Activated CD4-positive, alpha-beta T cell treated with anti-CD3 and anti-CD28 coated beads, Interleukin-2, amount 50 U/mL, for 16 hours (primary cell): ENCODE measurements at regions not wholly inside any gene's neighbourhood (a gene's known extent, or its start where the extent isn't known, plus 50 kb on each side); places are given as distances from the start of the nearest gene placed in this dataset.
A peak's percentile ranks its signal among the peaks of the same experiment; 100 is the strongest.

Source experiments
- DNase-seq: peaks from one replicate; pipeline ENCODE4 v3.0.0-alpha.2; 2020

DNA sequence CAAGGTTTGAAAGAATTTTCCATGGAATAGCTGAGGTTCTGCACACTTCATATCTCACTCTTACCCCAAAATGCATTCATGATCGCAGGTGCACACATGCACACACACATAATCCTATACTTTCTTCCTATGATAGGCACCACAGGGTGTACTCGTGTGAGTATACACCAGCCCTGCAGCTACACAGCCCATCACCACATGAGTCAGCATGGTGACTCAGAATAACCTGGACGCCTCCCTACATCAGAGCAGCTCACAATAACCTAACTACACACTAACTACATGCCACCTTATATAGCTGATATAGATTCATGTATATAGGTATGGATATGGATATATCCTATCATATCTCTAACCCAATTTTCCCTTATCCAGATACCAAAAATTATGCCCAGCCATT is 850.2 kb upstream of the TMEM132C start:
- DNase-seq = peak; percentile 1

DNA sequence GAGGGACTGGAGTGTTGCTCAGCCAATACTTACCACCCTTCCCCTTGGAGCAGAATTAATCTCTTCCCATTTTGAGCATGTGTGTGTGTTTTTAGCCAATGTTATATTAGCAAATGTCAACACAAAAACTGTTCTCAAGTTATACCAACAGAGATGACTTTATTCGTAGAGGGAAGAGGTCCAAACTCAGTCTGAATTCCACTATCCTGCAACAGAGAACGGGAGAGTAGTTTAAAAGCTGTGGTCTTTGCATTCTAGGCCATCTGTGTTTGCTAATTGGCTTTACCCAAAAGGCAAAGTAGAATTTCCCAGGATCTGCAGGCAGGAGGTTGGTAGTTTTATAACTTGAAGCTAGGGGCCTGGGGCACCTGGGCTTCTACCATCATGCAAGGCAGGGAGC is 847.9 kb upstream of the TMEM132C start:
- DNase-seq = no peak

DNA sequence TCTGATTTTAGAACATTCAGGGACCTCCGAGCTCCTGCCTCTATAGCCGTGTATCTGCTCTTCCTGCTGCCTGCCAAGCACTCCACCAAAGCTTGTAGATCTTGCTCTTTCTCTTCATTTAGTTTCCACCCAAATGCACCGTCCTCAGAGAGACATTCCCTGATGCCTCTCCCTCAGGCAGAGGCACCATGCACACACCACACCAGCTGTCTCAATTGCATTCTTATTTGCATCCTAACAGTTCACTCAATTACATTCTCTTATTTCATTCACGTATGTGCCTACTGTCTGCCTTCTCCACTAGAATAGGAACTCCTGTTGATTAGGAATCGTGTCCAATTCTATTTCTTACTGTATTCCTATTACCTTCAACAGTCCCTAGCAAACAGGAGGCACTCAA is 845.4 kb upstream of the TMEM132C start:
- no peak for DNase-seq

- no peak for DNase-seq
Measured at GRCh38 chr12:127422935-127423566, 843.9 kb upstream of the TMEM132C start.

DNA sequence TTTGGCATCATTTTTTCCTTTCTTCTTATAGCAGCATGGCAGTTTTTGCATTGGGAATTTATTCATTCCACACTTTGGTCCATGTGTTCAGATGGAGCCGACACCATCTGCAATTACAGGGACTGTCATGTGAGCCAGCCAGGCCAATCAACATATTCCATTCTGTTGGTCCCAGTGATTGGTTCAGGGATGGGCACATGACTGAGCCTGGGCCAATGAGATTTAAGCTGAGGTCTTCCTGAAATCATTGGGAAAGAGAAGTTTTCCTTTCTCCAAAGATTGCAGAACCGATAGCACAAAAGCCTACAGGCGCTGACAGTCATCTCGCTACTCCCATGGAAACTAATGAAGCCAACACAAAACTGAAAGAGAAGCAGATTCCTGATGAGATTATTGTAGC is 841.5 kb upstream of the TMEM132C start:
- DNase-seq = no peak

GRCh38 chr12:127428420-127428819 is 838.5 kb upstream of the TMEM132C start:
- DNase-seq = no peak

DNA sequence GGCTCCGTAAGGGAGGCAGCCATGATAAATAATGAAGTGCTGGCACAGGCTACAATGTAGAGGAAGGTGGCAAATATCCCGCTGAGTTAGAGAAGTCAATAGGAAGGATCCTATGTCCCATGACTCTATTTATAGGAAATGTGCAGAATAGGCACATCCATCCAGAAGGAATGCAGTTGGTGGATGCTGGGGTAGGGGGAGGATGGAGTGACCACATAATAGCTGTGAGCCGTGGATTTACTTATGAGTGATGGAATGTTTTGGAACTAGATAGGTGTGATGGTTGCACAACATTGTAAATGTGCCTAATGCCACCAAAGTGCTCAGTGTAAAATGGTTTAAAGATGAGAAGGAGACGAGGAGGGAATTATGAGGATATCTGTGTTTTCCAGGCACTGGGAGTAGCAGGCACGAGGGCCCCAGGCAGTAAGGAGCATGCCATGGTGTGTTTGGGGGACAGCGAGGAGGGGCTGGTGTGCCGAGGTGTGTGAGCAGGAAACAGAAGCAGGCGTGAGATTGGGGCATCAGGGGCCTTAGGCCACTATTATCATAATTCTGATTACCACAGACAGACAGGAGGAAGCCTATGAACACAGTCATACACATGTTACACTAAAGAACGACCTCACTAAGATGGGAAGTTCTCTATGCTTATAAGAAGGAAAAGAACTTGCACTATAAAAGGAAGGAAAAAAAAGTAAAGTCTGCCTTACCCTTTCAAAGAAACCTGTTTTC is 837.3 kb upstream of the TMEM132C start:
- DNase-seq = no peak

- no peak for DNase-seq
Measured at GRCh38 chr12:127430401-127430800, 836.6 kb upstream of the TMEM132C start.

GRCh38 chr12:127431177-127431576 is 835.8 kb upstream of the TMEM132C start:
- no peak for DNase-seq

GRCh38 chr12:127431594-127431993 is 835.4 kb upstream of the TMEM132C start:
- no peak for DNase-seq

- no peak for DNase-seq
Measured at GRCh38 chr12:127435439-127435838, 831.5 kb upstream of the TMEM132C start.

- DNase-seq = no peak
Measured at GRCh38 chr12:127438512-127439244, 828.3 kb upstream of the TMEM132C start.

DNA sequence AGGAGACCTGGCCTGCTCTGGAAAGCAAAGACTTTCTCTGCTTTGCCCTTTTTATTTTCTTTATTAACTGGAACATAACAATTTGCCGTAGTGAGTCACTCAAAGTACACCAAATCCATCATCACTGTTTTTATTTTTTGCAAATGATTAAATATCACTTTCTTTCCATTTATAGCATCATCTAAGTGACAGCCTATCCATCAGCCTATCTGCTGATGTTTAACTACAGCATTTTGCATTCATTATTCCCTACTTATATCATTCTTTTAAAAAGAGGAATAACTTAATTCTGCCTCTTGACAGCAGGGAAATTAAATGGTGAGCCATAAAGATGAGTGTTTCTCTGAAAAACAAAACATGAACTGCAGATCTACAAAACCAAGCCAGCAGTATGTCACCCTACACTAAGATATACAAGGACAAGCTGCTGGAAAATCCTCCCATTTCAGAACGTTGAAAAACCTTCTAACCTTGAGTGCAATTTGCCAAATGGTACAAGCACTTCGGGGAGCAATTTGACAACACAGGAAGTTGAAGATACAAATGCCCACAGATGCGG is 821.3 kb upstream of the TMEM132C start:
- DNase-seq = no peak

- no peak for DNase-seq
Measured at GRCh38 chr12:127448906-127449305, 818.1 kb upstream of the TMEM132C start.

DNA sequence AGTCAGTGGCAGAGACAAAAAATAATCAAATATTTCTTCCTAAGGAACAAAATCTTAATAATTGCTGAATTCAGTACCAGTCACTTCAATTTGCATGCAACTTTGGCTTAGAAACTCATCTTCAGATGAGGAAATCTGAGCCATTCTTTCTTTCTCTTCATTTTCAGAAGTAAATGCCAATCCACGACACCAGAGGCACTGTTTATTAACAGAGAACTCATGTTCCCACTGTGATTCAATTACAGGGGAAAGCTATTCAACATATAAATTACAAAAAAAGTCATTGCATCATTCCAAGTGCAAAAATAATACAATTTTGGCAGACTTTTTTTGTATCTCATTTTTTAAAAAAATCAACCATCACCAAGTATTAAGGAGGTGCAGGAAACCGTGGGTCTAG is 816.1 kb upstream of the TMEM132C start:
- no peak for DNase-seq

DNA sequence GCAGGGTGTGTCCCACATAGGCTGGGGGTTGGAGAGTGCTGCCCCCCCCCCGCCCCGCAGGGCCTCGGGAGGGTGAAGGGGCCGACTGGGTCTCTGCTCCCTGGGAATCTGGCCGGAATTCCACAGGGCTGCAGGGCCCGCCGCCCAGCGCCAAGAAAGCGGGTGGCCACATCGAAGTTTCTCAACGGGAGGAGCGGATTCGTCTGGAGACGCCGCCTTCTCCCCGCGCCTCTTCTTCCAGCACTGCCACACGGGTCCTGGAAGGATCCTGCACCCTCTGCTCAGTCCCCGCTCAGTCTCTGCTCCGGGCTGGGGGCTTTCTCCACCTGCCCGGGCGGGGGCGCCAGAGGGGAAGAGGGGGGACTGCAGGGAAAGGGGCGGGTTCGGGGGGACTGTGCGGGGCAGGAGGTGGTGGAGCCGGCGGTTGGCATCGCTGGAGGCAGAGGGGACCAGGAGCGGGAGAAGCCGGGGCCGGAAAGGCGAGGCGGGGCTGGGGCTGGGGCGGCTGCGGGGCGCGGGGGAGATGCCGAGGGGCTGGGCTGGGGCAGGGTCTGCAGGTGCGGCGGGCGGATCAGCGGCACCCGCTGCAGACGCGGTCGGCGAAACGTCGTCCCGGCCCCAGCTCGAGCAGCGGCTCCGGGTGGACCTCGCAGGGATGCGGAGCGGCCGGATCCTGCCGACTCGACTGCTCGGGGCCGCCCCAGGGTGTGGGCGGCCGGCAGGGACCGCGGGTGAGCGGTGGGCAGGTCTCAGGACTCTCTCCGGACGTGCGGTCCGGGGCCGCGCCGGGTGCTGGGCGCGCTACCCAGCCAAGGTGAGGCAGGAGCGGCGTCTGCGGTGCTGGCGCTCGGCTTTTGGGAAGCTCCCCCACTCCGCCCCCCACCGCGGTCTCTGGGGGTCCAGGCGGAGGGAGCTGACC is 811.4 kb upstream of the TMEM132C start:
- no peak for DNase-seq

DNA sequence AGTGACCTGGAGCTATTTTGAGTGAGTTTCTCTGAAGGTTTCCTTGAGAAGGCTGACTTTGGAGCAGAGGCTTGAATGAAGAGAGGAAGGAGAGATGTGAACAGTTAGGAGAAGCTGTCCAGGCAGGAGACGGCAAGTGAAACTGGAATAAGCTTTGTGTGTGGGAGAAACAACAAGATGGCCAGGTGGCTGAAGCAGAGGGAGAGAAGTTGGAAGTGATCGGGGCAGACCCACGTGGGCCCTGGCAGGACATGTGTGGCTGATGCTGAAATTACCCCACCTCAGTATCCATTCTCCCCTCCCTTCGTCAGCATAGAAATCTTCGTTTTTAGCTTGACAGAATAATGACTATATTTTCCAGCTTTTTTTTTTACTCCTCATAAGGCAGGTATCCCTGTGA is 809.2 kb upstream of the TMEM132C start:
- no peak for DNase-seq

DNA sequence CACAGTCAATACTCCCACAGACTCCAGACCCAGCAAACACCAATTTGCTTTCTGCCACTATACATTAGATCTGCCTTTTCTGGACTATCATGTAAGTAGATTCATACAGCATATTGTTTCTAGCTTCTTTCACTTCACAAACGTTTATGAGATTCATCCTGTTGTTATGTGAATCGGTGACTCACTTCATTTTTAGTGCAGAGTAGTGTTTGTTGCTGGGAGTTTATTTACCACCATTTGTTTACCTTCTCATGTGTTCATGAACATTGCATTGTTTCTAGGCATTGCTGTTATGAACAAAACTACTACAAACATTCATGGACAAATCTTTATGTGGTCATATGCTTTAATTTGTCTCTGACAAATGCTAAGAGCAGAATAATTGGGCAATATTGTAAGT is 807.8 kb upstream of the TMEM132C start:
- no peak for DNase-seq

DNA sequence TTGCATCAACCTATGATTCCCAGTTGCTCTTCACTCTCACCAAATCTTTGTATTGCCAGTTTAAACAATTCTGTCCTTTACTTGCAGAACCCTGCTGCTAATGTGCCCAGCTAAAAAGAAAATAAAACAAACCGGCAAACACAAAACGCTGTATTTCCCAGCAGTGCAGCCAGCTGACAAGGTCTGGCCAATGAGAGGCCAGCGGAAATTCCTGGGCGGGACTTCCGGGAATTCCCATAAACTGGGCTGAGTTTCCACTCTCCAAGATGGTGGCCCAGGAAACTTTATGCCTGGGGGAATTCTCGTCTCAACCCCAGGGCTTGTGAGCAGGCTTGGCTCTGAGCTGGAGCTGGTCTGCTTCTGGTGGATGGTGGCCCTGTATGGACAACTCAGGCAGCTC is 807.3 kb upstream of the TMEM132C start:
- no peak for DNase-seq

- DNase-seq = no peak
Measured at GRCh38 chr12:127463237-127463636, 803.7 kb upstream of the TMEM132C start.

DNA sequence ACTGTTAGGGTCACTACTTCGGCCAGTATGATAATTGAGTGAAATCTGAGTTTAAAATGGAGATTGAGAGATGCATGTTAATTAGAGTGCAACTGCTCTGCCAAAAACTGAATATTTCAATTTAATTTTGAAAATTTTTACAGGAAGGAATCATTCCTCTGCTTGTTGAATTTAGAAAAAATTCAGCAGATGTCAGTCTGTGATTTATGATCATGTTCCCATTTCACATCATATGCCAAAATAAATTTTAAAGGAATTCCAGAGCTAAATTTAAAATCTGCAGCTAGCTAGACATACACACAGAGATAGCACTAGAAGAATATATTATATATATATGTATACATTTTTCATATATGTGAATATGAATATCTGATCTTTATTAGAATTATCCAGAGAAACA is 797.6 kb upstream of the TMEM132C start:
- DNase-seq = no peak

GRCh38 chr12:127473766-127474165 is 793.2 kb upstream of the TMEM132C start:
- no peak for DNase-seq

DNA sequence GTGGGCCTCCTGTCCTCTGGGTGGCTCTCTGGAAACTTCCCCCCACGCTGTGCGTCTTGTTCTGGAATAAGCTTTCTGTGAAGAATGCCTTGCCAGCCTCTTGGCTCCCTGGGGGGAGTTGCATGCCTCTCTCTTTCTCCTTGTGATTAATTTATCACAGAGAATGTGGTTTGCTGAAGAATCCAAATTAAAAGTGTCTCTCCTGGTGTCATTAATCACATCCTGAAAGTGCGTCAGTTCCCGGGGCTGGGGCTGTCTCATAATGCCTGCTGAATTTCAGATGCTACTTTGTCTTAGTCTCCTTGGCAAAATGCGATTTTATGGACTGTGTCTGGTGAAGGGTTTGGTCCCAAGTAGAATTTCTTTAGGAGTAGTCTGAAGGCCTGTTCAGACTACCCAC is 787.7 kb upstream of the TMEM132C start:
- no peak for DNase-seq
